GM19328 (cell line): ENCODE measurements at regions not wholly inside any gene's neighbourhood (a gene's known extent, or its start where the extent isn't known, plus 50 kb on each side); places are given as distances from the start of the nearest gene placed in this dataset.

Source experiments
- ATAC-seq: cut with Tn5 transposase; IDR thresholded peaks from one replicate; pipeline ENCODE4 v1.9.1; 2021; ENCODE audit warnings: mild to moderate bottlenecking, moderate library complexity; ENCODE audit not compliant: unreplicated experiment

DNA sequence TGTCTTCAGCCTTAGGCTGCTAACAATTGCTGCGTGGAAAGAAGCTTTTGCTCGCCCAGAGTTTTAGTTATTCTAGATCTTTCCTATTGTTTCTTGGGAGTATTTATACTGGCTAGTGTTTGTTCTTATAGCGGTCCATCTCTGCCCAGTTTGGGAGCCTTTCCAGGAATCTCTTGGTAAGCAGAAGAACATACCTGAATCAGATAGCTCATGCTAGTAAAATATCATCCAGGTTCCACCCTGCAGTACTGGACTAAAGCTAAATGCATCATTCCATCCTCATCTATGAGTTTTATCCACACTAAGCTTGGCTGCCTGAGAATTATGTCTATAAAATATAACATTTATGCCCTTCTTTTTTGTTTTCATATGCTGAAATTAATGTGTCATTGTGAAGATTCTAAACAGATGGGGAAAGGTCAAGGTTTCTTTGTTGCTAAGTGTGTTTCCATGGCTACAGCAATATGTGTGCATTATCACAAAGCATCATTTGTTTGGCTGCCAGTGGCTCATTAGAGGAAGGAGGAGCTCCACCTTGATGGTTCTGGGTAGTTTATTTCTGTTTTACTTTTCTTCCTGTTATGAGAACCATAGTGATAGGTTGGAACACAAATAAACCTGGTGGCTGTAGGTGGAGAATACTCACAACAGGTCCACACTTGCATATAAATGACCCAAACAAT lies 182.8 kb downstream of the PIK3C3 start:
- ATAC-seq = no peak

GRCh38 chr18:42141439-42141838 lies 186.4 kb downstream of the PIK3C3 start:
- no peak for ATAC-seq

GRCh38 chr18:42155024-42155423 lies 200.0 kb downstream of the PIK3C3 start:
- no peak for ATAC-seq

- ATAC-seq = no peak
Measured at GRCh38 chr18:42156281-42156680, 201.2 kb downstream of the PIK3C3 start.

- no peak for ATAC-seq
Measured at GRCh38 chr18:42157420-42157819, 202.4 kb downstream of the PIK3C3 start.

DNA sequence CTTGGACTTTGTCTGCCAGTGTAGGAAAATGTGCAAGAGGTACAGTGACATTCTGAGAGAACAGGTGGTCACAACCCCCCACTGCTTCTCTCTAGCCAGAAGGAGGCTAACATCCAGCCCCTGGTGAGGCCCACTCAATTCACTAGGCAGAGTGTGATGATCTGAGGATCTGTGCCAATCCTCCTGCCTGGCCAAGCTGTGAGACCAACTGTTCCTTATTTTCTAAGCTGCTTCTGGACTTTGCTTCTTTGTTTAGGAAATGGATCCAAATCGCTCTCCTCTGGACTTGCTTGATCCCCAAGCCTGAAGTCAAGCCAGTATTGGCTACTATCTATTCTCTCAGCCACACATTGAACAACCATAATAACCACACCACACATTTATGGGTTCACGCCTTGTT lies 202.8 kb downstream of the PIK3C3 start:
- ATAC-seq = no peak

DNA sequence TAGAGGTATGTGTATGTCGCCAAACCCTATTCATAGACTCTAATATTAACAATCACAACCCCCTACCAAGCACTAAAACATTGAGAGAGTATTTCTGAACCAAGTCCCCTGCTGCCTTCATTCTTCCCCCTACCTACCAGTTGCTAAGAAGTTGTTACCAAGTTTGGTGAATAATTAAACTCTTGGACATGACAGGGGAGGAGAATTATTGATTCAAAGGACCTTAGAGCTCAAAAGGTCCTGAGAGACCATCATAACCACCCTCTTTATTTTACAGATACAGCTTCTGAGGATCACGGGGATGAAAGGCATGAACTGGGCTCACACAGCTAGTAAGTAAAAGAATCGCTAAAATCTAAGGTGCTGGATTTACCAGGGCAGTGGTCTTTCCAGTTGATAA lies 204.1 kb downstream of the PIK3C3 start:
- ATAC-seq = no peak

- ATAC-seq = no peak
Measured at GRCh38 chr18:42163321-42163720, 208.3 kb downstream of the PIK3C3 start.

DNA sequence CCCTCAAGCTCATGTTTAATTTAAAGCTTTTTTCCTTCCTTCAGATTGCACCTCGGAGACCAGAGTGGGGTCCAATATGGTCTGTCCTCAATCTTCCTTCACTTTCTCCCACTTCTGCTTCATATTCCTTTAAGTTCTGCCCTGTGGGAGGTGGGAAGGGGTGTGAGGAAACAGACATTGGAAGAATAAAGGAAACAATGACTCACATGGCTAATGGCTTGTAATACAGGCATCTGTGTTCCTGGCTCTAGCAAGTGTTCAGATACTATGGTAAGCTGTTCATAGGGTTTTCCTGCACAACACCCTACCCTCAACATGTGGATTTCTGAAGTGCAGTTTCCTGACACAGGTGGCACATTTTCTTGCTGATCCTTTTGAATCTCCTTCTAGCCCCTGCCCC lies 209.5 kb downstream of the PIK3C3 start:
- no peak for ATAC-seq

GRCh38 chr18:42165922-42166513 lies 211.0 kb downstream of the PIK3C3 start:
- ATAC-seq = no peak

DNA sequence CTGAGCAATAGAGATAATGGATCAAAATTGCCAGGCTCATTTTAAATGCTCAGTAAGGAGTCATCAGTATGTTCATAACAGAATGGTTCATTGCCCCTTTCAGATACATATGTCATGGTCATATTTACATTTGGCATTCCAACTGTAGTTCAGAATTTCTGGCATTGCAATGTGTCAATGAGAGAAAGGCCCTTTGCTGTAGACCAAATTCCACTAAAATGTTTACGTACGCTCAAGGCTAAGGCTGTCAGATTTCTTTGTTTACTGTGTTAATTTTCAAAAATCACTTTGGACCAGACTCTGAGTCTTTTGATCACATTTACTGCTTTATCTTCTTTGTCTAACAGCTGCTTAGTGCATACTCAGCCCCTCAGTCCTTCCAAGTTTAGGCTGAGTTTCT lies 213.5 kb downstream of the PIK3C3 start:
- no peak for ATAC-seq

DNA sequence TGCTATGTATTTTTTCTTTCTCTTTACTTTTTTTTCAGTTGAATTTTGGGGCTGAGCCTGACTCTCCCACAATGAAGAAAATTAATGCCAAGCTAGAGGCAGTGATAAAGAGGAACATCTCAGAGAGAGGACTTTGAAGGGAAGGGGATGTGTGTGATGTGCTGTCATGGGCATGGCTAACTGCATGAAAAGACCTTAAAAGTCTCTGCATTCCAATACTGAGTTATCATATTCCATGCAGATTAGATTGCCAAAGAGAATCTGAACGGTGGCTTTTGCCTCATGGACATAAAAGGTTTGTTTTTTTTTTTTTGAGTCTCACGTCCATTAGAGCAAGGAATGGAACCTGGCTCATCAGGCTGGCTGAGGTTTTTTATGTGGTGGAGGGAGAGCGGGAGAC lies 213.9 kb downstream of the PIK3C3 start:
- no peak for ATAC-seq

GRCh38 chr18:42174909-42175308 lies 219.9 kb downstream of the PIK3C3 start:
- no peak for ATAC-seq

DNA sequence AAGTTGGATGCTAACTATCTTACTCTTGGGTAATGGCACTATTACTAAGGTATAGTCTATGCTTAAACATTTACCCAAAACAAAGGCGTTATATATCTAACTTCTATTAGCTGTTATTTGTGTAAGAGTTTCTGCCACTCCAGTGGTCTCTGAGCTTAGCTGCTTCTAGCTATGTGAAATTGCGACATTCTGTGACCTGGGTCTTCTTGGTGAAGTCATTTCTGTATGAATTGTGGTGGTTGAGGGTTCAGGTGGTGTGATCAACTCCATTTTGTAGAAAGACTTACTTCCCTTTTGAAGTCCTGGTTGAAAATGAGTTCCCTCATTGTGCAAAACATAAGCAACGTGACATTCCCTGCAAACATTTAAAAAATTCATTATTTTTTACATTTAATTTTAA lies 221.6 kb downstream of the PIK3C3 start:
- ATAC-seq = no peak

DNA sequence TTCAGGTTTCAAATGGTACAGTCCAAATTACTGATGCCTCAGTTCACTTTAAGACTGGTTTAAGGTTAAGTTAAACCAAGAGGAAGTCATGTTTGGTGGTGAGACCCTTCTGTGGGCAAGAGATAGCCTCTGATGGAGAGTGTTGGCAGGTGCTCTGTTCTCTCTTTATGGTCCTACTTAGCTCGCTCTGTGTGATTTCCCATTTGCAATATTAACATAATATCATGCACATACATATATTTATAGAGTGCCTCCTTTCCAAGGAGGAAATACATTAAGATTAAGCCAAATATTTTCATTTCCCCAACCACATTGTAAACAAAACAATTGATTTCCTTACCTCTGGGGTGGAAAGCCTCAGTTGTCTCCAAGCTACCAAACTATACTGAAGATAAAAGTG lies 222.4 kb downstream of the PIK3C3 start:
- ATAC-seq = no peak

GRCh38 chr18:42178376-42179080 lies 223.5 kb downstream of the PIK3C3 start:
- ATAC-seq = no peak

GRCh38 chr18:42179542-42180121 lies 224.6 kb downstream of the PIK3C3 start:
- no peak for ATAC-seq

- no peak for ATAC-seq
Measured at GRCh38 chr18:42181474-42181873, 226.4 kb downstream of the PIK3C3 start.

DNA sequence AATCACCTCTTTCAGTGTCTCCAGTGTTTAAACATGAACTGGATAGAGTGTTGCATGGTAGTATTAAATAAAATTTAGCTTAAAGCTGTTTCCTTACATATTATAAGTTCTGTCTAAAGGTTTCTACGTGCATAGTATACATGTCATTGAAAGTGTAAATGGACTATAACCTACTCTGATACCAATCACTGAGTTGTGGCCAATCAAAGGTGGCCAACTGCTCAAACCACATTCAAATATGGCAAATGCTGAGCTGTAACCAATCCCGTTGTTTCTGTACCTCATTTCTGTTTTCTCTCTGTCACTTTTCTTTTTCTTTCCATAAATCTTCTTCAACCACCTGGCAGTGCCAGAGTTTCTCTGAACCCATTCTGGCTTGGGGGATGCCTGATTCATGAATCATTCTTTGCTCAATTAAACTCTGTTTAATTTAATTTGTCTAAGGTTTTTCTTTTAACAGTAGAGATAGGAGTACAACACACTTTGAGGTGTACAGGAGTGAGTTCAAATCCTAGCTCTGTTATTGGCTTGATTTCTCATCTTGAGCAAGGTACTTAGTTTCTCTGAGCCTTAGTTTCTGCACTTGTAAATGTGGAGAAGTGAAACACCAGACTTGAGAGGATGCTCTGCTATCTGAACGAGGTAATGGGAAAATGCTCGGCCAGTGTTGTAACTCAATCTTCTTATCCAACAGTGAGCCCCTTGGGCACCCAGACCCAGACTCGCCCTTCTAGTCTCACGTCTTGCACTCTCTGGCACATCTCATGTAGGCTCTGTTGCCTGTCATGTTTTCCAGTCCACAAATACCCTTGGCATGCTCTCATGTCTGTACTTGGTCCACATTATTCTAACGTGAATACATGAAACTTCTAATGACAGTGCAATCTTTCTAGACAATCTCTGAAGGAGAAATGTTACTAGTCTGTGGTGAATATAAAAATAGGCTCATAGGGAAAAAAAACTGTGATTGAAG lies 228.0 kb downstream of the PIK3C3 start:
- no peak for ATAC-seq

GRCh38 chr18:42183746-42184145 lies 228.7 kb downstream of the PIK3C3 start:
- ATAC-seq = no peak
